ENCODE measurements at regions not wholly inside any gene's neighbourhood (a gene's known extent, or its start where the extent isn't known, plus 50 kb on each side); places are given as distances from the start of the nearest gene placed in this dataset.
"Not testable (repeated sequence)": the region's sequence is repeated elsewhere in the genome, so short reads cannot be mapped to it uniquely, and the experiment has no call there.

DNA sequence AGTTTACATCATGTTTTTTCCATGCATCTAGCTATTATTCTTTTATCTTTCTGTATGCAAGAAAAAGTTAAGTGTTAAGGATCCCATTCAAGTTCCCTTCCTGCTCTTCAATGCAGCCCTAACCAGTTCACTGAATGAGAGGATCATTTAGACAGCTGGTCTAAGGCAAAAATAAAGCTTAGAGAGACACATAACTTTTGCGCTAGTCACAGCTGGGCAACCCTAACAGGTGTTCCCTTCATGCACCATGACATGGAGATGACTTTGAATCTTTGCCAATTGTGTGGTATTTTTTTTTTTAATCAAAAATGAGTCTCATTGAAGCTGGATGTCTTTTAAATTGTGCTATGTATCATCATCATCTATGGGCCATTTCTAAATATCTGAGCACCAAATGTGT is 393.8 kb upstream of the CYRIA start:
- intact Hi-C loops (cut with micrococcal nuclease) = no loop called here
- no peak for DNase-seq
- ATAC-seq = no peak

DNA sequence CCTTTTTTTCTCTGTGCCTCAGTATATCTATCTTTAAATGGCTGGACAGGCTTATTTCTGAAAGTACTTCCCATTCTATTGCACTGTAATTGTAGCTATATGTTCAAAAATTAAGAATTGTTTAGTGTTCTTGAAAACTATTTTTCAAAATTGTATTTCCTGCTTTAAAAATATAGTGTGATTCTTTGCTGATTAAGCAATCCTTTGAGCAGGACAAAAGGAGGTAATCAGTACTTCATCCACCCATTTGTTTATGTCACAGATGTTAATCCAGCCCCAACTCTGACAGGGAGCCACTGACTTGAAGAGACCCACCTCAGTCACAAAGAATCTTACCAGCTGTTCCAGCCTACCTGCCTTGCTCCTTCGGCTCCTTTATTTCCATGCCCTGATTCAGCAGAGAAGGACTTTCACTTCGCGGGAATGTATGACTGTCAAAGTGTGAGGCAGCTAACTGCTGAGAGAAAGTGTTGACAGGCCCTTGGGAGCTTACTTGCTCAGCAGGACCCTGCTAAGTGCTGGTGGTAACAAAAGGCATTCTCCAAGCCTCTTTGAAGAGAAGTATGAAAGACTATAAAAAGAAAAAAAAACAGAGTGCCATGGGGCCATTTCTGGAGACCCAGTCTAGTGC is 393.3 kb upstream of the CYRIA start:
- ATAC-seq (no peak), DNase-seq (no peak)
- intact Hi-C loops (cut with micrococcal nuclease) = no loop called here

DNA sequence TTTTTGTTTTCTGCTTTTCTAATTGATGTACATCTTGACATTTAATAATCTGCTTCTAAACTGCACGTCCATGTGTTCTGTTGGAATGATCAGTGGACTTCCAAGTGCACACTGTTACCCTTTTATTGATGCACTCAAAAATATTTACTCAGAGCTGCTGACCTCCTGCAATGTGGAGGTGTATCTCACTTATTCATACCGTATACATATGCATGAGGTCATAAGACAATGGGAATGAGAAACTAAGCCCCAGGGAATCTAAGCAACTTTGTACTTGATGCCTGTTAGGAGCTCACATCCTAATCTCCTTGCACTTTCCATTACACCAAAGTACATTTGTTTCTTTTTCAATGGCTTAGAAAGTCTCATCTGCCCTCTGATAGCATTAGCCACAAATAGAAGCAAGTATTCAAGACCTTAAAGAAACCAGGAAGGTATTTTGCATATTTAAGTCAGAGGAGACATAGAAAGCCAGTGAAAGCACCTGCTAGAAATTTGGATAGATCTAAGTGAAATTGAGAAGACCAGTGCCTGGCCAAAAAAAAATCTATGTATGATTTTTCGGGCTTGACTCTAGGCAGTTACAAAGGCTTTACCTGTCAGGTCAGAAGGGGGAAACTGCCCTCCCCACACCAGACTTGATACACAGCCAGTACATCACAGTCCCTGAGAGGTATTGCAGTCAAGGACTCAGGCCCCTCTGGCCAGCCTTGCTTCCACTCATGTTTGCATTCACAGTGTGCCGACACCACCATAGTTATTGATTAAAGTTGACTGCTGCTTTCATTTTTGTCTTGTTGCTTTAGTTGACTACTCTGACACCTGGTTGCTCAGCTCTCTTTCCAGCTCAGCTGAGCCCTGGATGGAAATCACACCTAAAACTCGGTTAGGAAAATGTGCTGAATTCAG is 391.7 kb upstream of the CYRIA start:
- intact Hi-C loops (cut with micrococcal nuclease) = no loop called here
- ATAC-seq (no peak), DNase-seq (no peak)

DNA sequence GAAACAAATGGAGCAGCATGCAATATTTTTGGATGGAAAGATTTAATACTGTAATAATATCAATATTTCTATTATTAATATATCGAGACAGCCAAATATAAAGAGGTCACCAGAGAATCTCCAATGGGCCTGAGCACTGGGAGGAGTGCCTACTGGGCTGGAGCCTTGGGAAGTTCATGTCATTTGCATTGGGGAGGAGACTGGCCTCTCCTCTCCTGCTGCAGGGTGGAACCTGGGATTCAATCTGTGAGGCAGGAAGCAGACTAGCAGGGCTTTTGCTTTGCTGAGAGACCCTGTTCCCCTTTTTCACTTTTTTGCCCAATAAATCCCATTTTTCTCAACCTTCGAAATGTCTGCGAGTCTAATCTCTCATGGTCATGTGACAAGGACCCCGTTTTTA is 390.6 kb upstream of the CYRIA start:
- no peak for ATAC-seq
- intact Hi-C loops (cut with micrococcal nuclease) = no loop called here
- DNase-seq = no peak

DNA sequence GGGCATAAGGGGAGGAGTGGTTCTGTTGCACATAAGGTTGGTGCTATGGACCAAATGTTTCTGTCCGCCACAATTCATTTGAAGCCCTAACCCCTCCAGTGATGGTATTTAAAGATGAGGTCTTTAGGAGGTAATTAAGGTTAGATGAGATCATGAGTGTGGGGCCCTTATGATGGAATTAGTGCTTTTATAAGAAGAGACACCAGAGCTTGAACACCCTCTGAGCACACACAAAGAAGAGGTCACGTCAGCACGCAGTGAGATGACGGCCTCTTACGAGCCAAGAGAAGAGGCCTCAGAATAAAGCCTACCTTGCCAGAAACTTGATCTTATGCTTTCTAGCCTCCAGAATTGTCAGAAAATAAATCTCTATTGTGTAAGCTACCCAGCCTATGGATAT is 386.4 kb upstream of the CYRIA start:
- DNase-seq = no peak
- intact Hi-C loops (cut with micrococcal nuclease) = no loop called here
- ATAC-seq = no peak

DNA sequence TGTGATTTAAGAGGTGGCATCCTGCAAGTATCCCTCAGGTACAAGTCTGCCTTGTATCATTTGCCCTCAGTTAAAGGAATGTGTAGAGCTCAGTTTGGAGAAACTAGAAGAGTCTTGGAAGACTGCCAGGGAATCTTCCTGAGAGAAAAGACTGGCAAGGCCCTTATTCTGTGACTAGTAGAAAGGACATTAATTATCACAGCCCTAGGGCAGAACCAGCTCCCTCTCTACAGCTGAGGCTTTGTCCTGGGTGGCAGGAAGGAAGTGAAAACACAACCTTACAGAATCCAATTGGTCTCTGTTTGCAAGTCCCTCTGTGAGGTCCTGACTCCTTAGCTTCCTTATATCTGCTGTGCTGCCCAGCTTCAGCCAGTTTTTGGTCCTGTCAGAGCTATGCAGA is 385.9 kb upstream of the CYRIA start:
- DNase-seq = no peak
- no peak for ATAC-seq
- intact Hi-C loops (cut with micrococcal nuclease) = no loop called here

DNA sequence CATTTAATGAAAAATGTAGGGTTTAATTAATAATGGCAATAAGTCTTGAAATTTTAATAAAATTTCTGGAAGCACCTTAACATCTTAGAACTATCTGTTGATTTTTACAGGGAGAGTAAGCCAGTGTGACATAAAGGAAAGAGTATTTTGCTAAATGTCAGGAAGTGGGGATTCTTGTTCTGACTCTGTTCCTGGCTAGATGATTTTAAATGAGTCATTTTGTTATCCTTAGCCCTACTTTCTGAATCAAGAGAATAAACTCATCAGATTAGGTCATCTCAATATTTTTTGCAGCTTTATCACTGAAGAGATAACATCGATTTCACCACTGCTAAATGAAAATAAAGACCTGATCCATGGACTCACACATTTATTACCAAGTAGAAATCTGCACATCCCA is 377.5 kb upstream of the CYRIA start:
- intact Hi-C loops (cut with micrococcal nuclease) = no loop called here
- no peak for ATAC-seq

DNA sequence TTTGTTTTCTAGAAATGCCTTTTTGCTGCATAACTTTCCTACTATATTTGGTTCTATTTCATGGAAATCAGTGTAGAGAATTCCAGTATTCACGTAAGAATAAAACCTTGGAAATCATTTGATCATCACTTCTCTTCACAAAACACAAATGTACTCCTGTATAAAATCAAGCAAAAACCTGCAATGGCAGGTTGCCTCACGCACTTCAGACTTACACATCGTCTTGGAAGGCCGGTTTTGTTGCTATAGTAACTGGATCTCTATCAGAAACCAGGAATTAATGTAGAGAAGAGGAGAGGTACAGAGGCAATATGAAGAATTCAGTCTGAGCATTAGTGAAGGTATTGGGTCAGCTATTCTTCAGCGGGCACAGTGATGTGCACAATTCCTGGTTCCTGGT is 370.7 kb upstream of the CYRIA start:
- DNase-seq = no peak
- ATAC-seq = no peak
- intact Hi-C loops (cut with micrococcal nuclease) = loop anchor here (2.0 kb wide), 1 partner anchor 24 kb away; no protein-coding TSS in a partner anchor

More for the DNA sequence above, 377.5 kb upstream of the CYRIA start:
- DNase-seq = no peak

DNA sequence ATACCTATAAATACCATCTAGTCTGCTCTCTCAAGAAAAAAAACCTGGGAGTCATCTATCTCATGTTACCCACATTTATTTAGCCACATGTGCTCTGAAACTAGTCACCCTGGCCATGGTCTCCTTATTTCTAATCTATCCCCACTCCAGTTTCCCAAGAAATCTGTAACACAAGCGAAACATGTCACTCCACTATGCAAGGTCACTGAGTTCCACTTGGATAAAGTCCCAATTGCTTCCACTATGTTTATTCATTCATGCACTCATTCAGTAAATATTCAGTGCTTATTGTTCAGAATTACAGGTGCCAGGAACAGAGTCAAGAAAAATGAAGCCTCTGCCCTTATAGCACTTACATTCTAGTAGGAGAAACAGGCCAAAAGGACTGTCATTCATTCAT is 369.4 kb upstream of the CYRIA start:
- DNase-seq (no peak), ATAC-seq (no peak)
- intact Hi-C loops (cut with micrococcal nuclease) = no loop called here

DNA sequence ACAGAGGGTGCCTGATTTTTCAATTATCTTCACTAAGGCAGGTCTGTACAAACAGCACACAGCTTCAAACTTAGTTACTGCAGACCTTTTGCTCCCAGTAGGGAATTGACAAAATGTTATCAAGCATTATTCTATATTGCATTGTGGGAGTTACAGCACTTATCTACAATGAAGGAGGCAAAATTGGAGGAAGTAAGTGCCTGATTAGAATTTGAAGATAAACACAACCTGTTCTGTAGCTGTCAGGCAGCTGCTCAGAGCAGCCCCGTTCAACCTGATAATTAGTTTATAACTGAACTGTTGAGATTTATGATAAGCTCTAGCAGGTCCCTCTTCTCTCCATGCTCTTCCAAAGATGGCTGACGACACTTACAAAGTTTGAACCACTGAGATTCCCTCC is 364.4 kb upstream of the CYRIA start:
- DNase-seq = no peak
- intact Hi-C loops (cut with micrococcal nuclease) = no loop called here
- ATAC-seq = no peak

DNA sequence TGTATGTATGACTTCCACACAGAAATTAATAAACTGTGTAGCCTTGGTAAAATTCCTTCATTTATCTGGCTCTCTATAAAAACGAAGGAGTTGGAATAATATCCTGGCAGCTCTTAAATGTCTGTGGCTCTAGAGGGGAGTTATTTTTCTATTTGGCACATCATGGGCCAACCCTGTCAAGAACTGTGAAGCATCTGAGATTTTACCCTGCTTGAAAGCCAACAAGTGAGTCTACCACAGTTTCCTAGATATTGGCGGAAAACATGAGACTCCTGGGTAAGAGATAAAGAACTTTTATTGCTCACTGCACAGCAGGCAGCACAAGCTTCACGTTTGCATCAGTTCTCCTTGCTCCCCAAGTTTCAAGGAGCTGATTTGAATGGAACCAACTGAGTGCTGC is 346.7 kb upstream of the CYRIA start:
- no peak for ATAC-seq
- intact Hi-C loops (cut with micrococcal nuclease) = no loop called here
- DNase-seq = no peak

DNA sequence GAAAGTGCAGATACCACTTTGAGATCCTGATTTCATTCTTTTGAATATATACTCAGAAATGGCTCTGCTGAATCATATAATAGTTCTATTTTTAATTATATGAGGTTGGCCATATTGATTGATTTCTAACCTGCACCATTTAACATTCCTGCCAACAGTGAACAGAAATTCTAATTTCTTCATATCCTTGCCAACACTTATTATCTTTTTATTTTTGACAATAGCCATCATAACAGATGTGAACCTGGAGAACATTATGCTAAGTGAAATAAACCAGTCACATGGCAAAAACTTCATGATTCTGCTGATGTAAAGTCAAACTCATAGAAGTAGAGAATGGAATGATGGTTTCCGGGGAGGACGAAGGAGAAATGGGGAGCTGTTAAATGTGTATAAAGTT is 344.5 kb upstream of the CYRIA start:
- DNase-seq (no peak), ATAC-seq (no peak)
- intact Hi-C loops (cut with micrococcal nuclease) = no loop called here

DNA sequence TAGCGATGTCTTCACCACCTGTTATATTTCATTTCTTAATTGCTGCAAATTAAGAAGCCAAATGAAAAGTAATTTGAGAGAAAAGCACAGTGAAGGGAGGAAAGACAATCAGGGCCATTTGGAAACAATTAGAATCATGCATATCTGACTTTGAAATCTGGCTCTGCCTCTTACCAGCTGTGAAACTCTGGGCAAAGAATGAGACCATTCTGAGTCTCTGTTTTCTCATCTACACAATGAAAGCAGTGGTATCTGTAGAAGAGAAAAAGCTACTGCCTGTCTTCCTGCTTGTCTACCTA is 334.5 kb upstream of the CYRIA start:
- ATAC-seq (no peak), DNase-seq (no peak)
- intact Hi-C loops (cut with micrococcal nuclease) = no loop called here

DNA sequence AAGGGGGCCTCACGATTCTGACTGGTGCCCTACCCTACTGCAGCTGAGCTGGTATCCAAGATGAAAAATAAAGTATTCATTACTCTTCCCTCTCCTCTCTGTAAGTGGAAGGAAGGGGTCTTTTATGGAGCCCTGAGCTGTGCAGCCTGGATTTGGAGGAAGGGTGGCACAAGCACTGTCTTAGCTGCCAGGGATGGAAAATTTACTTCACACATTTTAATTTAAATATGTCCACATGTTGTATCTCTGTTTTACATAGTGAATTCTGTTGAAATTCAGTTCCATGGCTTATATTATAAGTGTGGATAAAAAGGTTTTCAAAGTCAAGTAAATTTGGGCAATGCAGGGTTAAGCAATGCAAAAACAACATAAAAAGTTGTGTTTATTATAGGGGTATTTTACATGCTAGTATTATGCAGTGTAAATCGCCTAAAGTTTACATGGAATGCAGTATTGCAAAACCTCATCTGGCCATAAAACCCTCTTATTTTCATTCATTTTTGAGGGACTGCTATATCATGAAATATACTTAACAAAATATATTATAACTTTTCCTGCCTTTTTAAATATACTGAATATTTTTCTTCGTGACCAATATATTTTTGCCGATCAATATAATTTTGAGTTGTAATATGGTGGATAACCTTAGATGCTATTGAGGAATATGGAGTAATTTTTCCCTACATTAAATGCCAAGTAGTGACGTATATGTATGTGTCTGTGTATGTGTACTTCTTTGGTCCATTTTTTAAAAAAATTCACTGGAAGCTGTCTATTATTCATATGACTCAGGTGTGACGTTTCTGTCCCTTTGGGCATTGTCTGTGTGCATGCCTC is 333.9 kb upstream of the CYRIA start:
- DNase-seq = no peak
- ATAC-seq = no peak
- intact Hi-C loops (cut with micrococcal nuclease) = no loop called here

DNA sequence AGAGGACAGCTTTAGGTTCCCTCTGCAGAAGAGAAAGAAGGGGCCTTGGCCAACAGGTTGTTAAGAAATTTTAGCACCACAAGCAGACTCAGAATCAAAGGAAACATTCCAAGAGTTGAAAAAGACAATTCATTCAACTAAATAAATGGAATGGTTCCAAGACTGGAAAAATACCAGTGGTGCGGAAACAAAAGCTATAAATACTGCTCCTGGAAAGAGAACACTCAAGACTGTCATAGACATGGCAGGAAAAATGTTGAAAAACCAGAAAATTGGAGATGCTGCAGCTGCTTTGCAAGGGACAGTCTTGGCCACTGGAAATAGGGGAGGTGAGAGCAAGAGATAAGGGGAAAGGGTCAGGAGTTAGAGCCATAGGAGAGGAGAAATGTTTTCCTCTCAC is 312.7 kb upstream of the CYRIA start:
- DNase-seq (no peak), ATAC-seq (no peak)
- intact Hi-C loops (cut with micrococcal nuclease) = no loop called here

DNA sequence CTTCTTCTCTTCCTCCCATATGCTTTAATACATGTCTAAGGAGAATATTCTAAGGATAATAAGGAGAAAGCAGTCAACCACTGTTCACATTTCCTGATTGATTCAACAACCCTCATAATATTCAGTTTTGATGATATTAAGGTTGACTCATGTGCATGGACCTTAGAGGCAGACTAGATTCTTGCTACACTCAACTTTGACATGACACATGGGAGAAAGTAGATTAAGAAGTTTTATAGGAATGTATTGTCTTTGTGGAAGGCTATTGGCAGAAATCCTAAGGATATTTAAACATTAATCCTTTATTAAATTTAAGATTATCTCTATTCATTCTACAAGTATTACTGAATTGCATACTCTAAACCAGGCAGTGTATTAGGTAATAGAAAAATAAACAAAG is 309.1 kb upstream of the CYRIA start:
- intact Hi-C loops (cut with micrococcal nuclease) = no loop called here
- no peak for DNase-seq
- no peak for ATAC-seq

DNA sequence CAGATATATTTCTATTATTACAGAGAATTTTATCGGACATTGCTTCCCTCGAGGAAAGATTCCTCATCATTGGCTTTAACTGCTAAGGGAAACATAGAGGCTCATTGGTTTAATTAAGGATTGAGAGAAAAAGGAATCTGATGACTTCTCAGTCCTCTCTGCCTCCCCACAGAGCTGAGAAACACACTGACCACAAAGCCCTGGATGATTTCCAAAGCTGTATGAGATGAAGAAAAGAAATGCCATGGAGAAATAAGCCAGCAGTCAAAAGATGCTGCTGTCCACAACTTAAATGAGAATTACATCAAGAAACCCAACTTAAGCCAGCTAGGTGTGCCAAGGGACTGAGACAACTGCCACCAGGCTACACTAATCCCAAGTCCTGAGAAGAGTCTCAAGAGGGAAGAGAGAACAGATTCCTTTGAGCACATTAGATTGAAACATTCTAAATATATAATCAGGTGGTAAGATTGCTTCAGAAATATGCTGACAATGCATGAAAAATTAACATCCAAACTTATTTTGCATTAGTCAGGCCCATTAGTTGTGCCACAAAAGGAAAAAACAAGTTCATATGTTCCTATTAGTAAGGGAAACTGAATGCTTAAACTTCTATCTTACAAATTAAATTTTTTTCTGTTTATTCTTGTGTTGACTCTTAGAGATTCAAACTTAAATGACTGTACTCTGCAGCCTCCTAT is 308.1 kb upstream of the CYRIA start:
- DNase-seq (no peak), ATAC-seq (no peak)
- intact Hi-C loops (cut with micrococcal nuclease) = no loop called here

DNA sequence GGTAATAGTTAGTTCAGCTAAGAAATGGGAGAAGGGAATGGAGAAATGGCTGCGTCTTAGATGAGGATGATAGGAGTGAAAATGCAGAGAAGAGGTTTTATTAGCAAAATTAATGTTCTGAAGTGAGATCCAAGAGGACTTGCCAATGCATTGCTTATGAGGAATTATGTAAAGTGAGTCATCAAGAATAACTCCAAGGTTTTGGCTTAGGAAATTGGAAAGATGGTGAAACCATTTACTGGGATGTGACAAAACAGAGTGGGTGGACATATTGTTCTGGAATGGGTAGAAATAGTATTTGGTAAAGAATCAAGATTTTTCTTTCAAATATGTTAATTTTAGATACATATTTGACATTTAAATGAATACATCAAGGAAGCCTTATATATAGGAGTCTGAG is 306.6 kb upstream of the CYRIA start:
- intact Hi-C loops (cut with micrococcal nuclease) = no loop called here
- DNase-seq (no peak), ATAC-seq (no peak)

DNA sequence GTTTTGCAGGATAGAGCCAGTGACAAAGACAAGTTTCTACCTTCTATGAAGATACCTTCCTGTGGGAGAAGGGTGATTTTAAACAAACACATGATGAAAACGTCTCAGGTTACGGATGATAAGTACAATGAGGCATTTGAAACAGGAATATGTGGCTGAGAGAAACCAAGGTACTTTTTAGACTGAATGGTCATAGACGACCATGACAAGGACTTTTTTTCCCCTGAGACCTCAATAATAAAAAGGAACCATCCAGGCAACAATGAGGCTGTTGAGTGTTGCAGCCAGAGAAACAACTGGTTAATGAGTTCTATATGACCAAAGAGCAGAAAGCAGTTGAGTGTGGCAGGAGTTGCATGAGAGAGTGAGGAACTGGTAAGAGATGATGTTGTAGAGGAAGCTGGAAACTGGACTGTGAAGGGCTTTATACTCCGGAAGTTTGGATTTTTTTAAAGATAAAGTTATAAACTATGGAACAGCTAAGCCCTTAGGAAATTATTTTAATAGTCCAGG is 306.1 kb upstream of the CYRIA start:
- intact Hi-C loops (cut with micrococcal nuclease) = no loop called here
- ATAC-seq (no peak), DNase-seq (no peak)

DNA sequence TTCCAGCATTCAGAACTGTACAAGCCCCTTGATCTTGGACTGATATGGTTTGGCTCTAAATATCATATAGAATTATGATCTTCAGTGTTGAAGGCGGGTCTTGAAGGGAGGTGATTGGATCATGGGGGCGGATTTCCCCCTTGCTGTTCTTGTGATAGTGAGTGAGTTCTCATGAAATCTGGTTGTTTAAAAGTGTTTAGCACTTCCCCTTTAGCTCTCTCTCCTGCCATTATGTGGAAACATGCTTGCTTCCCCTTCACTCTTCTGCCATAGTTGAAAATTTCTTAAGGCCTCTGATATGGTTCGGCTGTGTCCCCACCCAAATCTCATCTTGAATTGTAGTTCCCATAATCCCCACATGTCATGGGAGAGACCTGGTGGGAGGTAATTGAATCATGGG is 305.3 kb upstream of the CYRIA start:
- ATAC-seq; intact Hi-C loops (cut with micrococcal nuclease); DNase-seq: not testable (repeated sequence)

All from left ventricle myocardium superior (tissue), 1 donor.